Hematopoietic multipotent progenitor cell treated with erythropoietin and hydrocortisone succinate and interleukin-3 and kit ligand, for 17 days (in vitro differentiated cells): ENCODE measurements at regions not wholly inside any gene's neighbourhood (a gene's known extent, or its start where the extent isn't known, plus 50 kb on each side); places are given as distances from the start of the nearest gene placed in this dataset.
"Not testable (repeated sequence)": the region's sequence is repeated elsewhere in the genome, so short reads cannot be mapped to it uniquely, and the experiment has no call there.

ENCODE experiments used
- DNase-seq: peaks from one replicate; pipeline ENCODE4 v3.0.0-alpha.2; 2015; ENCODE audit warnings: low spot score

GRCh38 chrX:40414335-40414734 lies 166.4 kb upstream of the ATP6AP2 start:
- DNase-seq: no peak

- no peak for DNase-seq
Measured at GRCh38 chrX:40411340-40412111, 169.2 kb upstream of the ATP6AP2 start.

GRCh38 chrX:40410859-40411258 lies 169.9 kb upstream of the ATP6AP2 start:
- no peak for DNase-seq

- no peak for DNase-seq
Measured at GRCh38 chrX:40406330-40406859, 174.4 kb upstream of the ATP6AP2 start.

- DNase-seq: no peak
Measured at GRCh38 chrX:40405399-40405798, 175.4 kb upstream of the ATP6AP2 start.

GRCh38 chrX:40403757-40404156 lies 177.0 kb upstream of the ATP6AP2 start:
- no peak for DNase-seq

- no peak for DNase-seq
Measured at GRCh38 chrX:40402831-40403533, 177.8 kb upstream of the ATP6AP2 start.

- no peak for DNase-seq
Measured at GRCh38 chrX:40395102-40395501, 185.7 kb upstream of the ATP6AP2 start.

- DNase-seq: no peak
Measured at GRCh38 chrX:40394302-40394701, 186.5 kb upstream of the ATP6AP2 start.

GRCh38 chrX:40392599-40392998 lies 188.2 kb upstream of the ATP6AP2 start:
- DNase-seq: no peak

- DNase-seq: no peak
Measured at GRCh38 chrX:40391662-40392061, 189.1 kb upstream of the ATP6AP2 start.

- DNase-seq: no peak
Measured at GRCh38 chrX:40389555-40389954, 191.2 kb upstream of the ATP6AP2 start.

GRCh38 chrX:40388441-40388840 lies 192.3 kb upstream of the ATP6AP2 start:
- no peak for DNase-seq

- not testable (repeated sequence) for DNase-seq
Measured at GRCh38 chrX:40387869-40388268, 192.9 kb upstream of the ATP6AP2 start.

- not testable (repeated sequence) for DNase-seq
Measured at GRCh38 chrX:40387311-40387710, 193.5 kb upstream of the ATP6AP2 start.

- DNase-seq: no peak
Measured at GRCh38 chrX:40385682-40386081, 195.1 kb upstream of the ATP6AP2 start.

- no peak for DNase-seq
Measured at GRCh38 chrX:40385256-40385655, 195.5 kb upstream of the ATP6AP2 start.

GRCh38 chrX:40383969-40384368 lies 196.8 kb upstream of the ATP6AP2 start:
- no peak for DNase-seq

GRCh38 chrX:40383360-40383759 lies 197.4 kb upstream of the ATP6AP2 start:
- no peak for DNase-seq

- no peak for DNase-seq
Measured at GRCh38 chrX:40380655-40381488, 199.9 kb upstream of the ATP6AP2 start.

GRCh38 chrX:40377684-40378083 lies 203.1 kb upstream of the ATP6AP2 start:
- no peak for DNase-seq

- DNase-seq: no peak
Measured at GRCh38 chrX:40374486-40374885, 206.3 kb upstream of the ATP6AP2 start.
